GOT3 (cell line): ENCODE measurements at regions not wholly inside any gene's neighbourhood (a gene's known extent, or its start where the extent isn't known, plus 50 kb on each side); places are given as distances from the start of the nearest gene placed in this dataset.
"Not testable (repeated sequence)": the region's sequence is repeated elsewhere in the genome, so short reads cannot be mapped to it uniquely, and the experiment has no call there.

Experiments used
- DNase-seq: peaks from one replicate; lab custom pipeline; 2025; ENCODE audit warnings: mixed read lengths; lab: John Stamatoyannopoulos, UW

GRCh38 chr12:97714107-97714563 is 251.5 kb downstream of the RMST start:
- no peak for DNase-seq

GRCh38 chr12:97716356-97716755 is 253.8 kb downstream of the RMST start:
- DNase-seq = no peak

GRCh38 chr12:97723801-97724200 is 261.2 kb downstream of the RMST start:
- not testable (repeated sequence) for DNase-seq

- no peak for DNase-seq
Measured at GRCh38 chr12:97745406-97746101, 282.9 kb downstream of the RMST start.

- DNase-seq = no peak
Measured at GRCh38 chr12:97748298-97748697, 285.7 kb downstream of the RMST start.

GRCh38 chr12:97751704-97752103 is 289.1 kb downstream of the RMST start:
- DNase-seq = no peak

GRCh38 chr12:97752129-97752528 is 289.5 kb downstream of the RMST start:
- no peak for DNase-seq

GRCh38 chr12:97753332-97753731 is 290.7 kb downstream of the RMST start:
- no peak for DNase-seq

- DNase-seq = no peak
Measured at GRCh38 chr12:97754306-97754705, 291.7 kb downstream of the RMST start.

- DNase-seq = no peak
Measured at GRCh38 chr12:97756066-97756666, 293.6 kb downstream of the RMST start.

- DNase-seq = no peak
Measured at GRCh38 chr12:97756741-97757140, 294.1 kb downstream of the RMST start.

- no peak for DNase-seq
Measured at GRCh38 chr12:97757481-97758193, 295.0 kb downstream of the RMST start.

- no peak for DNase-seq
Measured at GRCh38 chr12:97758194-97758501, 295.5 kb downstream of the RMST start.

- DNase-seq = no peak
Measured at GRCh38 chr12:97758586-97758985, 296.0 kb downstream of the RMST start.

- DNase-seq = no peak
Measured at GRCh38 chr12:97760601-97761000, 298.0 kb downstream of the RMST start.

- no peak for DNase-seq
Measured at GRCh38 chr12:97763113-97763512, 300.5 kb downstream of the RMST start.

GRCh38 chr12:97764700-97765099 is 302.1 kb downstream of the RMST start:
- DNase-seq = no peak

GRCh38 chr12:97767347-97767746 is 304.7 kb downstream of the RMST start:
- no peak for DNase-seq

- DNase-seq = no peak
Measured at GRCh38 chr12:97778111-97778510, 315.5 kb downstream of the RMST start.

- no peak for DNase-seq
Measured at GRCh38 chr12:97781342-97781741, 318.7 kb downstream of the RMST start.

GRCh38 chr12:97784904-97785303 is 322.3 kb downstream of the RMST start:
- DNase-seq = no peak

- DNase-seq = no peak
Measured at GRCh38 chr12:97790281-97790680, 327.7 kb downstream of the RMST start.

- DNase-seq = no peak
Measured at GRCh38 chr12:97797473-97797872, 334.9 kb downstream of the RMST start.
